Keratinocyte (primary cell): ENCODE measurements at regions not wholly inside any gene's neighbourhood (a gene's known extent, or its start where the extent isn't known, plus 50 kb on each side); places are given as distances from the start of the nearest gene placed in this dataset.

Experiments used
- DNase-seq: peaks from one replicate; pipeline ENCODE4 v3.0.0-alpha.2; 2011; ENCODE audit warnings: low read depth, missing footprints, low spot score
- FAIRE-seq: peaks from 2 replicates; lab custom pipeline; 2011; peaks lifted over from hg19 to GRCh38; lab: Jason Lieb, UNC
- H2AFZ ChIP-seq: 2 replicates; pipeline ENCODE4 v1.6.0; 2012; ENCODE audit warnings: low read length, control low read depth, inconsistent platforms; ENCODE audit not compliant: control insufficient read depth
- H3K27ac ChIP-seq: 2 replicates; pipeline ENCODE4 v1.5.1; 2011; ENCODE audit warnings: low read length; ENCODE audit not compliant: control insufficient read depth, insufficient read depth
- H3K27me3 ChIP-seq: 3 replicates; pipeline ENCODE4 v1.6.0; 2011; ENCODE audit warnings: low read length; ENCODE audit not compliant: control insufficient read depth, insufficient read depth; ENCODE audit errors: extremely low read depth
- H3K36me3 ChIP-seq, 2 experiments: 2 replicates in 1 of 2; 3 replicates in 1 of 2; pipeline ENCODE4 v1.5.1; 2011; ENCODE audit warnings: low read length in 2 of 2, mild to moderate bottlenecking in 1 of 2; ENCODE audit not compliant: control insufficient read depth in 2 of 2, insufficient read depth in 2 of 2; ENCODE audit errors: extremely low read depth in 1 of 2
- H3K4me1 ChIP-seq: 3 replicates; pipeline ENCODE4 v1.5.1; 2011; ENCODE audit warnings: low read length; ENCODE audit not compliant: control insufficient read depth, insufficient read depth; ENCODE audit errors: extremely low read depth
- H3K4me2 ChIP-seq: 3 replicates; pipeline ENCODE4 v1.6.0; 2011; ENCODE audit warnings: low read depth, low read length; ENCODE audit not compliant: control insufficient read depth, insufficient read depth; ENCODE audit errors: extremely low read depth
- H3K4me3 ChIP-seq, 3 experiments: fragments of 200-600 bp in 1 of 3; sonication (generic) in 1 of 3; 2 replicates in 2 of 3; 3 replicates in 1 of 3; pipeline ENCODE4 v1.5.1; 2011 to 2016; ENCODE audit warnings: low read length in 3 of 3, mild to moderate bottlenecking in 3 of 3, control low read depth in 2 of 3, inconsistent platforms in 1 of 3, low read depth in 1 of 3, mixed read lengths in 1 of 3, mixed run types in 1 of 3, moderate library complexity in 1 of 3; ENCODE audit not compliant: control insufficient read depth in 2 of 3, insufficient read depth in 2 of 3; ENCODE audit errors: extremely low read depth in 1 of 3
- H3K79me2 ChIP-seq: 2 replicates; pipeline ENCODE4 v1.6.0; 2012; ENCODE audit warnings: low read length; ENCODE audit not compliant: control insufficient read depth, insufficient read depth
- H3K9ac ChIP-seq: 3 replicates; pipeline ENCODE4 v1.6.0; 2011; ENCODE audit warnings: low read length; ENCODE audit not compliant: control insufficient read depth, insufficient read depth; ENCODE audit errors: extremely low read depth
- H3K9me1 ChIP-seq: 3 replicates; pipeline ENCODE4 v1.6.0; 2011; ENCODE audit warnings: low read length; ENCODE audit not compliant: control insufficient read depth, insufficient read depth; ENCODE audit errors: extremely low read depth
- H3K9me3 ChIP-seq: 2 replicates; pipeline ENCODE4 v1.5.1; 2012; ENCODE audit warnings: low read depth, low read length; ENCODE audit not compliant: control insufficient read depth
- H4K20me1 ChIP-seq: 3 replicates; pipeline ENCODE4 v1.6.0; 2011; ENCODE audit warnings: low read length; ENCODE audit not compliant: control insufficient read depth, insufficient read depth; ENCODE audit errors: extremely low read depth
- EZH2 ChIP-seq: IDR thresholded peaks from one replicate; pipeline ENCODE4 v1.6.1; 2012; ENCODE audit warnings: inconsistent platforms, mild to moderate bottlenecking, low read length, moderate library complexity
- dilution Hi-C: fragments of 300-500 bp; cut with MboI; formaldehyde crosslinking; loops from one replicate; pipeline ENCODE4 v1.7.0; 2020; ENCODE audit warnings: low sequenced_read_pairs; ENCODE audit not compliant: extremely low pct_ligation_motif_present
- TF ChIP-seq, protein P1 (sequence below), 3 experiments: IDR thresholded peaks in 1 of 3; conservative IDR thresholded peaks in 1 of 3; optimal IDR thresholded peaks in 1 of 3; 2 replicates in 2 of 3; 3 replicates in 1 of 3; pipeline versions ENCODE3 to v1.5.1; 2011; ENCODE audit warnings: low read length in 3 of 3, mild to moderate bottlenecking in 3 of 3, moderate library complexity in 2 of 3, control low read depth in 1 of 3, inconsistent platforms in 1 of 3; ENCODE audit not compliant: insufficient read depth in 2 of 3; ENCODE audit errors: extremely low read depth in 1 of 3

DNA sequence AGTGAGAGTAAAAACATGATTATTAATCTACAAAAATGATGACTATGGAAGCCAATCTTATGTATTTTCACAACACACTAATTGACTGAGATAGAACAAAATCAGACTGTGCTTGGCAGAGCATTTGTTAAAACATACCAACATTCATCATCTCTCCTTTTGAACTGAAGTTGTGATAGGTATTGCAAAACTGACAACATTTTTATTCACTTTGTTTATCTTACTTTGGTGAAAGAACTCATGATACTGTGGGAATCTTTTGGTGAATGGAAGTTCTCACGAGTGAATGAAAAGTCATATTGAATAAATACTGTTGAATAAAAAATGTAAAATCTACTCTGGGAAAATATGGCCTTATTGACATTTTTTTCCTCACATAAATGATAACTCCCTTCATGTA, 1430.2 kb upstream of the PIK3C3 start:
- Histone ChIP-seq H3K4me2 (no peak overlapping the region), H3K79me2 (no peaks in the 10 kb centered on the region), H3K4me3 (no peak overlapping the region), H3K9me3 (no peaks in the 10 kb centered on the region), H3K4me1 (no peaks in the 10 kb centered on the region), H2AFZ (no peak overlapping the region), H3K27me3 (no peaks in the 10 kb centered on the region), H3K9me1 (no peaks in the 10 kb centered on the region), H3K36me3 (no peaks in the 10 kb centered on the region), H3K9ac (no peak overlapping the region), H4K20me1 (no peaks in the 10 kb centered on the region), H3K27ac (no peak overlapping the region)
- DNase-seq (no peak), FAIRE-seq (no peak)
- TF ChIP-seq, protein P1, sequence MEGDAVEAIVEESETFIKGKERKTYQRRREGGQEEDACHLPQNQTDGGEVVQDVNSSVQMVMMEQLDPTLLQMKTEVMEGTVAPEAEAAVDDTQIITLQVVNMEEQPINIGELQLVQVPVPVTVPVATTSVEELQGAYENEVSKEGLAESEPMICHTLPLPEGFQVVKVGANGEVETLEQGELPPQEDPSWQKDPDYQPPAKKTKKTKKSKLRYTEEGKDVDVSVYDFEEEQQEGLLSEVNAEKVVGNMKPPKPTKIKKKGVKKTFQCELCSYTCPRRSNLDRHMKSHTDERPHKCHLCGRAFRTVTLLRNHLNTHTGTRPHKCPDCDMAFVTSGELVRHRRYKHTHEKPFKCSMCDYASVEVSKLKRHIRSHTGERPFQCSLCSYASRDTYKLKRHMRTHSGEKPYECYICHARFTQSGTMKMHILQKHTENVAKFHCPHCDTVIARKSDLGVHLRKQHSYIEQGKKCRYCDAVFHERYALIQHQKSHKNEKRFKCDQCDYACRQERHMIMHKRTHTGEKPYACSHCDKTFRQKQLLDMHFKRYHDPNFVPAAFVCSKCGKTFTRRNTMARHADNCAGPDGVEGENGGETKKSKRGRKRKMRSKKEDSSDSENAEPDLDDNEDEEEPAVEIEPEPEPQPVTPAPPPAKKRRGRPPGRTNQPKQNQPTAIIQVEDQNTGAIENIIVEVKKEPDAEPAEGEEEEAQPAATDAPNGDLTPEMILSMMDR (optimal IDR thresholded peaks at IDR 0.05 in 1 of 3, IDR thresholded peaks at IDR 0.05 in 1 of 3, conservative IDR thresholded peaks at IDR 0.05 in 1 of 3; ENCODE audit: extremely low read depth in 1 of 3, insufficient read depth in 2 of 3, low read length in 3 of 3): no peak
- dilution Hi-C loops: no loop called here

DNA sequence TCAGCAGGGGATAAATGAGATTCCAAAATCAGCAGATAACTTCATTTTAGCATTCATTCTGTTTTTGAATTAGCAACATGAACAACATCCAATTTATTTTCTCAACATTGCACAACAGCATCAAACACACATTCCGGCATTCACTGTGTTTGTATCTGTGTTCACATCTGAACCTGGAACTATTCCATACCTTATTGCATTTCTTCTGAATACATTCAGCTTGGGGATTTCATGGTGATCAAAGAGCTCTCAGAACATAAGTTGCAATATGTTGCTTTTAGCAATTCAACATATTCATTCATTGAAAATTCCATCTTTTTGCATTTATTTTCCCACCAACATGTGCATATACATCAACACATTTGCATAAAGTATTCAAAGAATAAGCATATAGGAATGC, 1431.7 kb upstream of the PIK3C3 start:
- no peaks in the 10 kb centered on the region for H3K9me1 ChIP-seq
- no peak overlapping the region for H3K4me3 ChIP-seq
- no peak for FAIRE-seq
- no peak overlapping the region for H2AFZ ChIP-seq
- no peaks in the 10 kb centered on the region for H3K27me3 ChIP-seq
- no peak for TF ChIP-seq EZH2
- TF ChIP-seq, protein P1 (optimal IDR thresholded peaks at IDR 0.05 in 1 of 3, IDR thresholded peaks at IDR 0.05 in 1 of 3, conservative IDR thresholded peaks at IDR 0.05 in 1 of 3; ENCODE audit: extremely low read depth in 1 of 3, insufficient read depth in 2 of 3, low read length in 3 of 3): no peak
- dilution Hi-C loops: no loop called here
- H3K27ac ChIP-seq: no peak overlapping the region
- H3K4me1 ChIP-seq: no peaks in the 10 kb centered on the region
- DNase-seq: no peak
- H3K4me2 ChIP-seq: no peak overlapping the region
- no peaks in the 10 kb centered on the region for H3K79me2 ChIP-seq
- H3K9me3 ChIP-seq: no peaks in the 10 kb centered on the region
- no peak overlapping the region for H3K9ac ChIP-seq
- H3K36me3 ChIP-seq: no peaks in the 10 kb centered on the region
- no peaks in the 10 kb centered on the region for H4K20me1 ChIP-seq
